RPMI7951 (cell line): ENCODE measurements at regions not wholly inside any gene's neighbourhood (a gene's known extent, or its start where the extent isn't known, plus 50 kb on each side); places are given as distances from the start of the nearest gene placed in this dataset.

ENCODE experiments used
- DNase-seq: peaks from one replicate; pipeline ENCODE4 v3.0.0-alpha.2; 2012; ENCODE audit warnings: low read depth

DNA sequence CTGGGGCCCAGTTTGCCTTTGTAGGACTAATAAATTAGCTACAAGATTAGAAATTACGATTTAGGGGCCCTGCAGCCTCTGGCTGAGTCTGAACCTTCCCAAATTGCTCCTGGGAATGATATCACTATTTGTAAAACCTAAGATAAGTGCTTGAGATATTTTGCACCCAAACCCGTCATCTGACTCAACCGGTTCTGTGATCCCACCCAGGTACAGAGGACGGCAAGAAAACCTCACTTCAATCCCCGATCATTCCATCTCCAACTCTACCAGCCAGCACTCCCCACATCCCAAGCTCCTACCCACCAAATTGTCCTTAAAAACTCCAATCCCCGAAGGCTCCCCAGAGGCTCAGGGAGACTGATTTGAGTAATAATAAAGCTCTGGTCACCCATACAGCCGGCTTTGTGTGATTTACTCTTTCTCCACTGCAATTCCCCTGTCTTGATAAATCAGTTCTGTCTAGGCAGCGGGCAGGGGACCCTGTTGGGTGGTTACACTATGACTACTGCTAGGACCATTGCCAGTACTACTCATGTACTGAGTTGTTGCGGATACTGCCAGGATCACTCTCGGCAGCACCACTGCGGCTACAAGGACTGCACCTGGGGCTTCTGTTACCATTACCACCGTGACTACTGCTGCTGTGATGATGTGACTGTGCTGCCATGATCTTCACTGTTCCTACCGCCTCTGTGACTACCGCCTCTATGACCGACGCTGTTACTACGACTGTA is 73.1 kb downstream of the IRF8 start:
- DNase-seq, result no peak

DNA sequence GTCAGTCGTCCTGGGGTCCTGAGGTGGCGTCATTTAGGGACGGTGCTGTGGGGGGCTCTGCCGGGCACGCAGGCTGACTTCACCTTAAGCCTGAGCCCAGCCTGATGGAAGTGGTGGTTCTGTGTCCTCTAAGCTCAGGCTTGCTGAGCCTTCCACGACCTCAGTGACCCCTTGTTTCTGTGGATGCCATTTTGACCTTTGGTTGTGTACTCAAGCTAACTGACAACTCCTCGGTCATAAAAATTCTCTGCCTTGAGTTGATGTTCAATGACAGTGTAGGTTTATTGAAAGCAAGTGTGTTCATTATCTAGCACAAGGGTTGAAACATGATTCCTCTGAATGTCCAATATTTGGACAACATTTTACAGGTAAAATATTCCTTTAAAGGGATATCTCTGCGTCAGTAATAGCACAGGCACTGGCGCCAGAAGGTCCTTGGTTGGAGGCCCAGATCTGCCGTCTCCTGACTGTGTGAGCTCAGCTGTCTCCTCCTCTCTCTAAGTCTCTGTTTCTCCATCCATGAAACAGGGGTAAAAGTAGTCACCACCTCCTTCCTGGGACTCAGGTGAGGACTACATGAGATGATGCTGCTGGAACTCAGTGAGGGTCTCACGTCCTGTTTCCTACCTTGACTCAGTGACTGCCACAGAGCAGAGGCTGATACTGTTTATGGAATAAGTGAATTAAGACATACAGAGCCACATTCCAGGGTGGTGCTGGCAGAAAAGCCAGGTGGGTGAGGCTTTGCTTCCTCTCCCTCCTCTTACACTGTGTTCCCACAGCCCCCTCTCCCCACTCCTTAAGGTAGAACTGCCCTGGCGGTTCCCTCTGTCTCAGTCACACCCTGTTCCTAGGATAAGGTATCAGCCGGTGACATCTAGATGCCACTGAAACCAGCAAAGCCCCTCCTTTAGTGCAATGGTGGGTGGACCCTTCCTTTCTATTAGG is 75.7 kb downstream of the IRF8 start:
- no peak for DNase-seq

DNA sequence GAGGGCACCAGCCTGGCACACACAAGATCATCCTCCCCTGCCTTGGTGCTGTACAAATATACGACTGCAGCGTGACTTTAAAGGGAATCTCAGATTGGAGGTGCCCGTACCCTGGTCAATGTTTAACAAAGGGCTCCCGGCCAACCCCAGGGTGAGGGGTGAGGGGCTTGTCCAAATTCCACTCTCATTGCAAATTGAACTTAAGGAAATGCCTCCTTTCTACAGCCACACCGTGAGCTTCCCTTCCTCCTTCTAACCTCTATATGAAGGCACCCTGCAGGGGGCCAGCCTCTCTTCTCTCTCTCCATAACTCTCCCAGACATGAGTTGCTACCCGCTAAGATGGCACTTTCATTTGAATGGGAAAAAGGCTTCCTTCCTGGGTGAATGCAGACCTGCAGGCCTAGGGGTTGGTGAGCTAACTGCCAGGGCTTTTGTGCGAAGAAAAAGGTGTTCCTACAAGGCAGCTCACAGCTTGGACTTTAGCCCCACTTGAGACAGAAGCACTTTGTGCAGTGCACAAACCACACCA is 76.6 kb downstream of the IRF8 start:
- no peak for DNase-seq

GRCh38 chr16:85978291-85978775 is 79.4 kb downstream of the IRF8 start:
- no peak for DNase-seq

- DNase-seq, result no peak
Measured at GRCh38 chr16:85978976-85979375, 80.0 kb downstream of the IRF8 start.

GRCh38 chr16:85979605-85980004 is 80.6 kb downstream of the IRF8 start:
- no peak for DNase-seq

DNA sequence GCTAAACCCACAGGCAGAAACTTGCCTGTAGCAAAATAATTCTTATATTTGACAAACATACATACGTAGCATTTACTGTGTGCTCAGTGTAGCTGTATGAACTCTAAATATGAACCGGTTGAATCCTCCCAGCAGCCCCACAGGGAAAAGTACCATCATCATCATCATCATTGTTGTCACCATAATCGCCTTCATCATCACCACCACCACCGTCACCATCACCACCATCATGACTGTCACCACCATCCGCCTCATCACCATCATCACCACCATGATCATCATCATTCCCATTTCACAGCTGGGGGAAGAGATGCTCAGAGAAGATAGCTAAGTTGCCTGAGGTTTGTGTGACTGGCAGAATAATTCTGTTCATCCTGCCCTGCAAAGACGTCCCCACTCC is 81.7 kb downstream of the IRF8 start:
- DNase-seq, result no peak

GRCh38 chr16:85981826-85982562 is 83.0 kb downstream of the IRF8 start:
- no peak for DNase-seq

DNA sequence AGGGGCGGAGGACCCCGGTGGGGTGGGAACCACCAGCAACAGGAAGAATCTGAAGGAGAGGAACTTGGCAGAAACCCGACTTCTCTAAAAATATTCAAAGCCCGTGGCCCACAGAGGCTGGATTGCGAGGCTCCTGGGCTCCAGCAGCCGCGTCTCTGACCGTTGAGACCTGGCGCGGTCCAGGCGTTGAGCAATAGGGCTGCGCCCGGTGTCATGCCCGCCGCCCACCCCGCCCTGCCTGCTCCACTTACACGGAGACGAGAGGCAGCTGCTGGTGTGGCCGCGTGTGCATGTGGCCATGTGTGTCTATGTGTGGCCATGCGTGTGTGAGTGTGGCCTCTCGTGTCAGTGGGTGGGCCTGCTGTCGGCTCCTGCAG is 83.6 kb downstream of the IRF8 start:
- no peak for DNase-seq

- DNase-seq, result no peak
Measured at GRCh38 chr16:85983064-85983463, 84.1 kb downstream of the IRF8 start.

- DNase-seq, result no peak
Measured at GRCh38 chr16:85983606-85984230, 84.8 kb downstream of the IRF8 start.

DNA sequence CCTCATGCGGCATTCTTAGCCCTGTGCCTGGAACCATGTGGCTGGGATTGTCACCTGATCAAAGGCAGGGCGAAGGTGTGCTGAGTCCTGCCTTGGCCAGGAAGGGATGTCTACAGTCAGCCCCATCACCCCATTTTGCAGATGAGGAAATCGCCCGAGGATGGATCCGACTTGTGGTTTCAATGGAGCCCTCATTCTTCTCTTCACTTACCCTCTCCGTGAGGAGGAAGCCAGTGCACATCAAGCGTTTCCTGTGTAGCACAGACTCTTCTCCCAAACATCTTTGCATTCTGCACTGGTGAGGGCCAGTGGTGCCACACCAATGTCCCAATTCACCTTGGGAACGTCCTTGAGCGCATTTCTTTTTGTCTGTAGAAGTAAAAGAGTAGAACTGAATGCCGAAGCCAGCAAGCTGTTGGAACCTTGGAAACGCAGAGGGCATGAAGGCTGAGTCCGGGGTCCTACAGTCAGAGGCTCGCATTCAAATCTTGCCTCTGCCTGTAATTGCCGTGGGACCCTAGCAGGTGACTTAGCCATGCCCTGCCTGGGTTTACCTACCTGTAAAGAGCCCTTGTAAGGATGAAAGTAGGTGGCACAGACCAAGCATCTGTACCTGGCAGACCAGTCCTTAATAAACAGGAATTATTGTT is 85.4 kb downstream of the IRF8 start:
- DNase-seq, result no peak

DNA sequence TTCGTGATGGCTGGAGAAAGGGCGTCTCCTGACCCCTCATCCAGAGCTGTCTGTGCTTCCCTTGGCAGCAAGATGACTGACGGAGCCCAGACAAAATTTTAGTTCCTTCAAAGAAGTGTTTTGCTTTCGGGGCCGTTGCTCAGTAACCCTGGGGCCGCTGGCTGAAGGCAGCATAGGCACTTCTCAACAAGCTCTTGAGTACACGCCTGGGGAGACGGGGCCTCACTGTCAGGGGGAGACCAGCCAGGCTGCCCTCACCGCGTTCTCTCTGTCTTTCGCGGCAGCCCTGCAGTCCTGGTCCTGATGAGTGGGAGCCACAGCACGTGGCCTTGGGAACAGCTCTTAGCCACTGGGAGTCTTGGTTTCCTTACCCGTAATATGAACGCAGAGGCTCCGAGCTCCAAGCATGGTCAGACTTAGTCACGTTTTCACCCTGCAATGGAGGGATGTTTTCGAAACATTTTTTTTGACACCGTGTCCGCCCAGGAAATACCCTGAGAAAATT is 86.0 kb downstream of the IRF8 start:
- DNase-seq, result no peak

DNA sequence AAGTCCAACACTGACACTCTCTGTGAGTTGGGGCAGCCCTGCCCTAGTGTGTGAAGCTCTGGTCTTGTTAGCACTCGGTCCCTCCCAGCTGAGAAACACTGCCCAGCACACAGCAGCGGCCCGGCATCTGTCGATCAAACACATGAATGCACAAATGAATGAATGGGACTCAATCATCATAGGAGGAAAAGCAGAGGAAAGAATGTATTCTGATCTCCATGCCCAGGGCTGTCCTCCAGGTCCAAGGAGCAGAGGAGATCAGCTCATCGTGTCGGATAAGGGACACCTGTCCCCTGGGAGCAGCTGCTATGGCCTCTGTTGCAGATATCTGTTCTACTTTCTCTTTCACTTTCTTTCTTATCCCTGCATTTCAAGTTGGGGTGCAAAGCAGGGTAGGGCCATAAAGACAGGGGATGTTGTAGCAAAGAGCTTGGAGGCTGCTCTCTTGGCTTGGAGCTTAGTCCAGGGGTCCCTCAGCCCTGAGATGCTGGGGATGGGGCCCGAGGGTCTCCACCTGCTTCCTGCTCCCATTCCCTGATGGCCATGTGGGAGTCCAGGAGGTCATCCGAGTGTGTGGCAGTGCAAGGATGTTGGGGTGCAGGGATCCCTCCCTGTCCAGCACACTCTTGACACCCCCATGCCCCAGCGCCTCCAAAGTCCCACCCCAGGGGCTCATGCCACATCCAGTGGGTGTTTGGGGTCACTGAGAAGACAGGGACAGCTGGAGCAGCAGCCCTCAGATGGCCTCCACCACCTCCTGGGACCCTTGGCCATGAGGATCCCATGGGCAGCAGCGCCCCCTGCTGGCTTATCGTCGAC is 88.2 kb downstream of the IRF8 start:
- peak; percentile 17 for DNase-seq

GRCh38 chr16:85987750-85988078 is 88.8 kb downstream of the IRF8 start:
- no peak for DNase-seq

DNA sequence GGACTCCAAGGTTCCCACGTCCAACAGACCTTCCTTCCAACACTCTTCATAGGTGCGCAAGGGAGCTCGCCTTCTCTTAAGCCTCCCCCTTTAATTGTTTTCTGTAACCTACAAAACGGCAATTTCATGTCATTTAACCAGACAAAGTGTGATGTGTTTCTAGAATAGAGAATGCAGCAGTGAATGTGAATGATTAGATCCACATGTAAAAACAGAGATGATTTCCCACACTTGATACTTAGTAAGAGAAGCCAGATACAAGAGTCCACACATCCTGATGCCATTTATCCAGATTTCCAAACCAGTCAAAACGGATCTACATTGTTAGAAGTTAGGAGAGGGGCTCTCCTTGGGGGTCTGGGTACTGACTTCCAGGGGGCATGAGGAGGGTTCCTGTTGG is 89.3 kb downstream of the IRF8 start:
- no peak for DNase-seq

- DNase-seq, result no peak
Measured at GRCh38 chr16:85988723-85989313, 89.9 kb downstream of the IRF8 start.

DNA sequence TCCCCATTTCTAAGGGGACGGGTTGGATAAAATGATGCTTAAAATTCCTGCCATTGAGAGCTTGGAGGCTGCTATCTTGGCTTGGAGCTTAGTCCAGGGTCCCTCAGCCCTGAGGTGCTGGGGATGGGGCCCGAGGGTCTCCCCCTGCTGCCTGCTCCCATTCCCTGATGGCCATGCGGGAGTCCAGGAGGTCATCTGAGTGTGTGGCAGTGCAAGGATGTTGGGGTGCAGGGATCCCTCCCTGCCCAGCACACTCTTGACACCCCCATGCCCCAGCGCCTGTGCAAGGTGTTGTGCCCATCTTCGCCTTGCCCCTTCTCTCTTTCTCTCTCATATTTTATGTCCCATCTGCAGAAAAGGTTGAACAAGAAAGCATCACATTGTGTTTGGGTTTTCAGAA is 90.4 kb downstream of the IRF8 start:
- DNase-seq, result no peak

DNA sequence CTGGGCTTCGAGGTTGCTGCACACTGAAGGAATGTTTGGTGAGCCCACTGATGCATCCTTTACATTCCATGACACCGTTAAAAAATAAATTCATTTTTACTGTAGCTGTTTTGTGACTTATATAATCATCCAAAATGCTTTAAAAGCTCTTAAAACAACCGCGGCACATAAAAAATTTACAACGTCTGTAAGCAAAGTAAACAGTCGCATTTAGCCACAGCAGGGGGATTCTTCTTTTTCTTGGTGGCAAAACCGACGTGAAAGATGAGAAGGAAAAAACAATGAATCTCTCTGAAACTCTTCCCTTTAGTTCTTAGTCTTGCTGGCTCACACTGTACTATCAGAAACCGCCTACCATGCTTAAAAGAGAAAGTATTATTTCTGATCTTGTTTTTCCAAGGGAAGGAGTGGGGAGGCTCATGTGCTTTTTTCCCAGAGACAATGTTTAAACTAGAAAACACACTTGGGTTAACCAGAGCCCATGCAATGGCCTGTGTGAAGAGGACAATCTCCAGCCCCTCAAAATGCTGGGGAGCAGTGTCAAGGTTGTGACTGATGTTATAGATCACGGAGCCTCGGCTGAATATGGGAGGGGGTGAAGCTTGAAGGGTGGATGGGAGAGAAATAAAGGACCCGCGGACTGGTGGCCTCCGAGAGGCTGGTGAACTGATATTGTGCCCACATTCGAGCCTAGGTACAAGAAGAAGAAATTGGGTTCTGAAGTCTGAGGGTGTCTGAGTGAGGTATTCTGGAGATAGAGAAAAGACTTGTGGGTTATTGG is 91.1 kb downstream of the IRF8 start:
- no peak for DNase-seq
